GM19099 (cell line): ENCODE measurements at regions not wholly inside any gene's neighbourhood (a gene's known extent, or its start where the extent isn't known, plus 50 kb on each side); places are given as distances from the start of the nearest gene placed in this dataset.

Source experiments
- POLR2A ChIP-seq: IDR thresholded peaks from 3 replicates; pipeline ENCODE4 v1.6.1; 2011; ENCODE audit warnings: low read depth; ENCODE audit not compliant: insufficient read length; ENCODE audit errors: extremely low read depth

GRCh38 chr2:129909651-129910418 lies 69.6 kb upstream of the RAB6C start:
- no peak for TF ChIP-seq POLR2A

GRCh38 chr2:129910446-129911362 lies 68.8 kb upstream of the RAB6C start:
- TF ChIP-seq POLR2A: no peak

DNA sequence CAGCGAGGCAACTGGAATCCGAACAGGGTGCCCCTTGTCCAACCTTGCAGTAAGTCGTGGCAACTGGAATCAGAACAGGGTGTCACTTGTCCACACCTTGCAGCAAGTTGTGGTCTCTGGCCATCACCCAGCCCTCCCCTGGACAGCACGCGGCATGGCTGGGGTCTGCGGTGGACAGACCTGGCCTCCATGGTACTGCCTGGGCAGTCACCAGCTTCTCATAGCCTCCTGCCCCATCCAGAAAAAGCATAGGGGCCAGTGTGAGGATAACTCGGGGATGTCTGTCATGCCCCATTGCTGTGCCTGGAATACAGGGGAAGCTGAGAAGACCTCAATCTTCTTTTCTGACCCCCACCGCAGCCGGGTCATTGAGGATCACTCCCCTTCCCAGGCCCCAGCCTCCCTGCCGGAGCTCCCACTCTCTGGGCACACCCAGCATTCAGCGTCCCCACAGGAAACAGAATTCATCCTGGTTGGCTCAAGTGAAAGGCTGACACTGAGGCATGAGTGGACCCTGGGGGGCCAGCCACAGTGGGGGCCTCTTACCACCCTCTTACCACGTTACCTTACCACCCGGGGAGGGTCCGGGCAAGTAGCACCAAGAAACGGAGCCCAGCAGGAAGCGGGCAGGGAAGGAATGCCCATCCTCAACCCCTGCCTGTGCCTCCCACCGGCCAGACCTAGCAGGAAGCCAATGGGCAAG lies 68.0 kb upstream of the RAB6C start:
- TF ChIP-seq POLR2A: no peak

DNA sequence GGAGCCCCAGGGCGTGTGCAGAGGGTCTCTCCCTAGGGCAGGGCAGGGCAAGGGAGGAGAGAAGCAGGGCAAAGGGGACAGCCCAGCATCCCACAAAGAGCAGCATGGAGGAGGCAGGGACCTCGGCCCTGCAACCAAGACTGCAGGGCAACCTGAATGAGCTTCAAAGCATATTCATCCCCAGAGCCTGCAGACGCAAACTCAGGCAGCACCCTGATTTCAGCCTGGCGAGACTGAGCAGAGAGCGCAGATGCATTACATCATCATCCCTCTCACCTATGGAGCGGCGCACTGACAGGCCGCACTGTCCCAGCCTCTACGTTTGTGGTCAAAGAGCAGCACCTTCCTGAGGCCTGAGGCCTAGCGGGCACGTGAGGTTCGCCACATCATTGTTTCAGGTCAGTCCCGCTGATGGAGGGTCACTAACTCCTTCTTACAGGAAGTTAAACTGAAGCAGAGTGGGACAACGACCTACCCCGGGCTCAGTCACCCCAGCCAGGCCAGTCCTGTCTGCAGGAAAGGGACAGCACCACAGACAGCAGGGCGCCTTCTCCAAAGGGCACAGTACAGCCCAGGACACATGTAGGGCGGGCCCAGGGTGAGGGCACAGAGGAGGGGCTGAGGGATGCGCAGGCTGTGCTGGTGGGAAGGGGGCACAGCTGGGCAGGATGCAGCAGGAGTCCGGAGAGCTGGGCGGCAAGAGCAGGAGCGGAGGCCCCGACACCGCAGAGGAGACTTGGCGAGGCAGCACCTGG lies 67.2 kb upstream of the RAB6C start:
- TF ChIP-seq POLR2A: no peak

GRCh38 chr2:129912871-129913694 lies 66.4 kb upstream of the RAB6C start:
- no peak for TF ChIP-seq POLR2A

GRCh38 chr2:129913695-129914495 lies 65.6 kb upstream of the RAB6C start:
- TF ChIP-seq POLR2A: no peak

DNA sequence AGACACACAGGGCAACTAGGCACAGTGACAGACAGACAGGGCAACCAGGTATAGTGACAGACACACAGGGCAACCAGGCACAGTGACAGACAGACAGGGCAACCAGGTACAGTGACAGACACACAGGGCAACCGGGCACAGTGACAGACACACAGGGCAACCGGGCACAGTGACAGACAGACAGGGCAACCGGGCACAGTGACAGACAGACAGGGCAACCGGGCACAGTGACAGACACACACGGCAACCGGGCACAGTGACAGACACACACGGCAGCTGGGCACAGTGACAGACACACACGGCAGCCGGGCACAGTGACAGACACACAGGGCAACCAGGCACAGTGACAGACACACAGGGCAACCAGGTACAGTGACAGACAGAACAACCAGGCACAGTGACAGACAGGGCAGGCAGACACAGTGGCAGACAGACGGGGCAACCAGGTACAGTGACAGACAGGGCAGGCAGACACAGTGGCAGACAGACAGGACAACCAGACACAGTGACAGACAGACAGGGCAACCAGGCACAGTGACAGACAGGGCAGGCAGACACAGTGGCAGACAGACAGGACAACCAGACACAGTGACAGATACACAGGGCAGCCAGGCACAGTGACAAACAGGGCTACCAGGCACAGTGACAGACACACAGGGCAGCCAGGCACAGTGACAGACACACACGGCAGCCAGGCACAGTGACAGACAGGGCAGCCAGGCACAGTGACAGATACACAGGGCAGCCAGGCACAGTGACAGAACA lies 64.7 kb upstream of the RAB6C start:
- no peak for TF ChIP-seq POLR2A

DNA sequence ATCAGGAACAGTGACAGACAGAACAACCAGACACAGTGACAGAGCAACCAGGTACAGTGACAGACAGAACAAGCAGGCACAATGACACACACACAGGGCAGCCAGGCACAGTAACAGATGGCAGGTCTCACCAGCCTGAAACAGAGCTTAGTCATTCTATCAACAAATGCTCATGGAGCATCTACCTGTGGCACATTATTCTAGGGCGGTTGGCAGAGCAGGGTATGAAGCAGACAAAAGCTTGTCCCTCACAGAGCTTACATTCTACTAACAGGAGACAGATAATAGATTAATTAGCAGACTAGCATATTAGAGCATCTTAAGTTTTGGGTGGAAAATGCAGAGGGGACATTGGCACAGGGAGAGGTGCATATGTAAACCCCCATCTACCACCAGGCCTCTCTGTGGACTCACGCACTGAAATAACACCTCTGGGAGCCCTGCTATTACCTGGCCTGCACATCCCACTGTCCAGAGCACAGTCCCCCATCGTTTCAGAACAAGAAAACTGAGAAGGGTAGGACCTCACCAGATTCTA lies 64.1 kb upstream of the RAB6C start:
- no peak for TF ChIP-seq POLR2A

DNA sequence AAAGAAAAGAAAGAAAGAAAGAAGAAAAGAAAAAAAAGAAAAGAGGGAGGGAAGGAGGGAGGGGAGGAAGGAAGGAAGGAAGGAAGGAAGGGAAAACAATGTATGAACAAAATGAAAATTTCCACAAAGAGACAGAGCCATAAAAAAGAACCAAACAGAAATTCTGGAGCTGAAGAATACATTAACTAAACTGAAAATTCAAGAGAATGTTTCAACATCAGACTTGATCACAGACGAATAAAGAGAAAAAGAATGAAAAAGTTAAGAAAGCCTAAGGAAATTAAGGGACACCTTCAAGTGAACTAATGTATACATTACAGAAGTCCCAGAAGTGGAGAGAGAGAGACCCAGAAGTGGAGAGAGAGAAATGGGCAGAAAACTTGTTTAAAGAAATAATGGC lies 60.9 kb upstream of the RAB6C start:
- no peak for TF ChIP-seq POLR2A

- TF ChIP-seq POLR2A: no peak
Observed at GRCh38 chr2:129922571-129923264, 56.7 kb upstream of the RAB6C start.

DNA sequence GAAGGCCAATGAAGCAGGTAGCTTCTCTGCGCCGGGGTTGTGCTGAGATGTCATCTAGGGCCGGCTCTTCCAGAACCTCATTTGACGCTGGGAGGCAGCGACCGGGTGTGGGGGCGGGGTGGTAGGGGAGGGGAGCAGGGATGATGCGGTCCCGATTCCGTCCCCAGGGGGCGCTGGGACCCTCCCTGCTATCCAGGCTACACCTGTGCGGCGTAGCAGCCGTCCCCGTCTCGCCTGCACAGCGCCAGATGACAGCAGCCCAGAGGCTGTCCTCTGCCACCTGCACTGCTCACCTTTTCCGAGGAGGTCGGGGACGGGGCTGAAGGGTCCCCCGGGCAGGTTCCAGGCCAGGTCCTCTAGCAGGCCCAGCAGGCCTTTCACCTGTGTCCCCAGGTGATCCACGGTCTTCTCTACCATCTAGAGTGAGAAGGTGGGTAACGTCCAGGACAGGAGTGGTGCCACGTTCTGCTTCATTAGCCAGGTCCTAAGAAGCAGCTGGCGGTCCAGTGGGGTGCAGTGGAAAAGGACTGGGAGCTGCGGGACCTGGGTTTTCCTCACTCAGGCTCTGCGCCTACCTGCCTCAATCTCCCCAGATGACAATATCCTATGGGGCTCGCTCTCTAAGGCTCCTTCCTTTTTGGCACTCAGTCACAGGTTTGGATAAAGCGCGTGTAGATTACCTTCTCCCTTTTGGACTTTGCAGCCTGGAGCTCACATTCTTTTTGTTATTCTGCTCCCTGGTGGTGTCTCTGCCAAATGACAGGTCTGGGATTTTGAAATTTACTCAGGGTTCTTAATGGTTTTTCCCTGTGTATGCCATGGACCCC lies 56.0 kb upstream of the RAB6C start:
- no peak for TF ChIP-seq POLR2A
